Type B pancreatic cell (in vitro differentiated cells): ENCODE measurements at regions not wholly inside any gene's neighbourhood (a gene's known extent, or its start where the extent isn't known, plus 50 kb on each side); places are given as distances from the start of the nearest gene placed in this dataset.

Source experiments
- DNase-seq: peaks from one replicate; pipeline ENCODE4 v3.0.0; 2021; ENCODE audit warnings: mixed read lengths; ENCODE audit not compliant: unreplicated experiment; ENCODE audit errors: extremely low spot score
- H3K27ac Mint-ChIP-seq: 2 replicates; pipeline ENCODE4 v1.8.0; 2021; ENCODE audit warnings: mild to moderate bottlenecking, mixed read lengths
- H3K27me3 Mint-ChIP-seq: 2 replicates; pipeline ENCODE4 v1.8.0; 2021; ENCODE audit warnings: mixed read lengths
- H3K36me3 Mint-ChIP-seq: 2 replicates; pipeline ENCODE4 v1.8.0; 2021; ENCODE audit warnings: mixed read lengths
- H3K4me1 Mint-ChIP-seq: one replicate; pipeline ENCODE4 v1.8.0; 2021; ENCODE audit warnings: mixed read lengths; ENCODE audit not compliant: unreplicated experiment
- H3K4me3 Mint-ChIP-seq: 2 replicates; pipeline ENCODE4 v1.8.0; 2021; ENCODE audit warnings: mild to moderate bottlenecking, mixed read lengths
- H3K9me3 Mint-ChIP-seq: 2 replicates; pipeline ENCODE4 v1.8.0; 2021; ENCODE audit warnings: mixed read lengths
- CTCF ChIP-seq: fragments of 200-600 bp; sonication (generic); conservative IDR thresholded peaks from 2 replicates; pipeline ENCODE4 v1.5.0; 2021; ENCODE audit warnings: antibody characterized with exemption, mild to moderate bottlenecking

- no peaks in the 10 kb centered on the region for H3K9me3 Mint-ChIP-seq
- no peak for TF ChIP-seq CTCF
Measured at GRCh38 chr5:61805101-61805500, 473.0 kb downstream of the ZSWIM6 start.

GRCh38 chr5:61806491-61807020 lies 474.5 kb downstream of the ZSWIM6 start:
- no peak for TF ChIP-seq CTCF
- Mint-ChIP-seq H3K9me3 (no peaks in the 10 kb centered on the region), H3K4me1 (no peaks in the 10 kb centered on the region), H3K27ac (no peak overlapping the region), H3K27me3 (peaks cover 9% of the 10 kb centered on the region), H3K36me3 (no peaks in the 10 kb centered on the region), H3K4me3 (no peak overlapping the region)
- DNase-seq, result no peak

More at GRCh38 chr5:61805101-61805500, 473.0 kb downstream of the ZSWIM6 start:
- no peak for DNase-seq
- no peaks in the 10 kb centered on the region for H3K27me3 Mint-ChIP-seq
- H3K4me3 Mint-ChIP-seq, result no peak overlapping the region
- no peaks in the 10 kb centered on the region for H3K4me1 Mint-ChIP-seq
- H3K27ac Mint-ChIP-seq, result no peak overlapping the region
- no peaks in the 10 kb centered on the region for H3K36me3 Mint-ChIP-seq

- H3K4me1 Mint-ChIP-seq, result no peaks in the 10 kb centered on the region
- no peaks in the 10 kb centered on the region for H3K36me3 Mint-ChIP-seq
- peaks cover 12% of the 10 kb centered on the region for H3K27me3 Mint-ChIP-seq
- H3K27ac Mint-ChIP-seq, result no peak overlapping the region
- no peak overlapping the region for H3K4me3 Mint-ChIP-seq
- H3K9me3 Mint-ChIP-seq, result no peaks in the 10 kb centered on the region
- no peak for TF ChIP-seq CTCF
- no peak for DNase-seq
Measured at GRCh38 chr5:61808091-61808490, 476.0 kb downstream of the ZSWIM6 start.

GRCh38 chr5:61808909-61809308 lies 476.9 kb downstream of the ZSWIM6 start:
- H3K36me3 Mint-ChIP-seq, result no peaks in the 10 kb centered on the region
- no peak overlapping the region for H3K4me3 Mint-ChIP-seq
- peaks cover 12% of the 10 kb centered on the region for H3K27me3 Mint-ChIP-seq
- DNase-seq, result no peak
- H3K27ac Mint-ChIP-seq, result no peak overlapping the region
- H3K9me3 Mint-ChIP-seq, result no peaks in the 10 kb centered on the region
- H3K4me1 Mint-ChIP-seq, result no peaks in the 10 kb centered on the region
- no peak for TF ChIP-seq CTCF

- H3K4me3 Mint-ChIP-seq, result no peak overlapping the region
- no peak for DNase-seq
- no peaks in the 10 kb centered on the region for H3K36me3 Mint-ChIP-seq
- H3K4me1 Mint-ChIP-seq, result no peaks in the 10 kb centered on the region
- no peaks in the 10 kb centered on the region for H3K9me3 Mint-ChIP-seq
- H3K27ac Mint-ChIP-seq, result no peak overlapping the region
- peaks cover 12% of the 10 kb centered on the region for H3K27me3 Mint-ChIP-seq
- no peak for TF ChIP-seq CTCF
Measured at GRCh38 chr5:61809651-61810050, 477.6 kb downstream of the ZSWIM6 start.

- H3K36me3 Mint-ChIP-seq, result no peaks in the 10 kb centered on the region
- TF ChIP-seq CTCF, result no peak
- H3K4me3 Mint-ChIP-seq, result no peak overlapping the region
- no peaks in the 10 kb centered on the region for H3K4me1 Mint-ChIP-seq
- DNase-seq, result no peak
- H3K9me3 Mint-ChIP-seq, result no peaks in the 10 kb centered on the region
- peaks cover 16% of the 10 kb centered on the region for H3K27me3 Mint-ChIP-seq
- H3K27ac Mint-ChIP-seq, result no peak overlapping the region
Measured at GRCh38 chr5:61811052-61811451, 479.0 kb downstream of the ZSWIM6 start.
